Cardiac muscle cell (in vitro differentiated cells and primary cell): ENCODE measurements at regions not wholly inside any gene's neighbourhood (a gene's known extent, or its start where the extent isn't known, plus 50 kb on each side); places are given as distances from the start of the nearest gene placed in this dataset.

Experiments used
- DNase-seq, 2 donors: peaks; one replicate each; pipeline versions ENCODE4 v3.0.0 to v3.0.0-alpha.2; 2010 to 2017; ENCODE audit warnings: low read depth in 1 of 2, low spot score in 1 of 2
- H3K27ac ChIP-seq: fragments of 200-600 bp; sonication (generic); 2 replicates; pipeline ENCODE4 v1.5.1; 2016
- H3K27me3 ChIP-seq: fragments of 200-600 bp; sonication (generic); 2 replicates; pipeline ENCODE4 v1.6.0; 2016; ENCODE audit warnings: control low read depth
- H3K36me3 ChIP-seq: fragments of 200-600 bp; sonication (generic); 2 replicates; pipeline ENCODE4 v1.5.1; 2016; ENCODE audit warnings: control low read depth
- H3K4me1 ChIP-seq: fragments of 200-600 bp; sonication (generic); 2 replicates; pipeline ENCODE4 v1.8.1; 2017; ENCODE audit warnings: low read depth, mild to moderate bottlenecking, mixed run types
- H3K4me3 ChIP-seq: fragments of 200-600 bp; sonication (generic); 2 replicates; pipeline ENCODE4 v1.5.1; 2016; ENCODE audit warnings: mild to moderate bottlenecking
- H3K9me3 ChIP-seq: fragments of 200-600 bp; sonication (generic); 2 replicates; pipeline ENCODE4 v1.5.1; 2017; ENCODE audit warnings: low read depth, mild to moderate bottlenecking, control low read depth
- CTCF ChIP-seq: IDR thresholded peaks from 2 replicates; pipeline ENCODE4 v1.5.1; 2012; ENCODE audit warnings: low read depth, mild to moderate bottlenecking, low read length

DNA sequence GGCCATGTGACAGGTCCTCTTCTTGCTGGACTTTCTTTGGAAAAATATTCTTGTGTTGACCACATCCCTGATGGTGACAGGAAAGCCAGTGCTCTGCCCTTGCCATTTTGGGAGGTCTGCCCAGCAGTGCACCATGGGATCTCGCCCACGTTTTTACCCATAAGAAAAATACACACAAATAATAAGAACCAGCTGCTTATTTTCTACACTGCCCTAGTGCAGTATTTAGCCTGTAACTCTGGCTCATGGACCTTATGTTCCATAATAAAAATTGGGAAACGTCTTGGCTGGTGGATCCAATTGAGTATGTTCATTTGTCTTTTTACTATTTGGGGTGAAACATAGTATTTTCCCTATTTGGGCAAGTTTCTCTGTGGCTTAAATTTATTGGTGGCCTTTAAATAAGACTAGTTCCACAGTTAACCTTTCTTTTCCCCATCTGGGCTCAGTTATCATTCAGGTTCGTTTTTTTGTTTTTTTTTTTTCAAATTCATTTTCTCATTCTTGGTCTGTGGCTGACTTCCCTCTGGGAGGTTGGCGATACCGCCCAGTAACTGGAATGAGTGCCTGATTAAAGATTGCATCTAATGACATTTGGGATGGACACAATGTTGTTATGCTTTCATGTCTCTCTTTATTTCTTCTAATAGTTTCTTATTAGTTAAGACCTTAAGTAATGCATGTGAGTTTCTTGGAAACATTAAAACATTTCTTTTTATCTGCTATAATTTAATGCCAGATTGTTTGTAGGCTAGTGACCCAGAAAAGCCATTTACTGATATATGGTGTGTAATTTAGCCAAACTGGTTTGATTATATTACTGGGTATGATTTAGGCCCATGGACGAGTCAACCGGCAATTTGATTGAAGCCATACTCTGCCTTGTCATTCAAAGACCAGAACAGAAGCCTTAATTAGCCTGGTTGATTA is 163.7 kb downstream of the FGF10 start:
- H3K4me1 ChIP-seq, result no peaks in the 10 kb centered on the region
- H3K4me3 ChIP-seq, result no peak overlapping the region
- no peaks in the 10 kb centered on the region for H3K9me3 ChIP-seq
- no peaks in the 10 kb centered on the region for H3K36me3 ChIP-seq
- no peak overlapping the region for H3K27ac ChIP-seq
- no peak for DNase-seq
- no peaks in the 10 kb centered on the region for H3K27me3 ChIP-seq
- no peak for TF ChIP-seq CTCF

- no peak overlapping the region for H3K27ac ChIP-seq
- no peaks in the 10 kb centered on the region for H3K36me3 ChIP-seq
- no peaks in the 10 kb centered on the region for H3K4me1 ChIP-seq
- H3K4me3 ChIP-seq, result no peak overlapping the region
- no peaks in the 10 kb centered on the region for H3K9me3 ChIP-seq
- H3K27me3 ChIP-seq, result no peaks in the 10 kb centered on the region
- no peak for DNase-seq
- TF ChIP-seq CTCF, result no peak
These were observed 189.8 kb downstream of the FGF10 start for GRCh38 chr5:44199408-44199807.

GRCh38 chr5:44189255-44189654 is 200.0 kb downstream of the FGF10 start:
- Histone ChIP-seq H3K36me3 (no peaks in the 10 kb centered on the region), H3K4me3 (no peak overlapping the region), H3K4me1 (peaks cover 16% of the 10 kb centered on the region), H3K9me3 (no peaks in the 10 kb centered on the region), H3K27ac (no peak overlapping the region), H3K27me3 (no peaks in the 10 kb centered on the region)
- no peak for DNase-seq
- no peak for TF ChIP-seq CTCF

DNA sequence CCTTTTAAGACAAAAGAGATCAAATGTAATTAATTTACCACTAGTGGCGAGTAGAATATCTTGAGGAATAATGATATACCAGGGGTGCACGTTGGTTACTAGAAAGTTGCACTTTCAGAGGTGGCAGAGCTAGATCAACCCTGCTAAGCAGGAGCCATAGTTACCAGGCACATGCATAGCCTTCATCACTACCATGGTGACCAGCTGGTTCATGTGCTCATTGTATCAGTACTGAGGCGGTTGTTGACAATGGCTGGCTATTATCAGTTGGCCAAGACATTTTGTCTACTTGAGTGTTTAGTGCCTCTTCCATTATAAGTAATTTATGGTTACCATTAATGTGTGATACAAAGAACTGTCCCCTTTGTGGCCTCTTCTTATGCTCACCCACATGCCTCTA is 201.2 kb downstream of the FGF10 start:
- TF ChIP-seq CTCF, result no peak
- DNase-seq, result no peak
- Histone ChIP-seq H3K27ac (no peak overlapping the region), H3K4me3 (no peak overlapping the region), H3K27me3 (no peaks in the 10 kb centered on the region), H3K36me3 (no peaks in the 10 kb centered on the region), H3K4me1 (peaks cover 16% of the 10 kb centered on the region), H3K9me3 (no peaks in the 10 kb centered on the region)

- Histone ChIP-seq H3K27ac (no peak overlapping the region), H3K4me1 (peaks cover 16% of the 10 kb centered on the region), H3K9me3 (no peaks in the 10 kb centered on the region), H3K27me3 (no peaks in the 10 kb centered on the region), H3K4me3 (no peak overlapping the region), H3K36me3 (no peaks in the 10 kb centered on the region)
- no peak for TF ChIP-seq CTCF
- no peak for DNase-seq
These were observed 205.5 kb downstream of the FGF10 start for GRCh38 chr5:44183753-44184152.
